Thoracic aorta (tissue), 2 donors: ENCODE measurements at regions not wholly inside any gene's neighbourhood (a gene's known extent, or its start where the extent isn't known, plus 50 kb on each side); places are given as distances from the start of the nearest gene placed in this dataset.

ENCODE experiments used
- ATAC-seq: fragments of 150-250 bp; one replicate; pipeline ENCODE4 v1.8.0; 2017; ENCODE audit warnings: low read depth; ENCODE audit not compliant: insufficient number of reproducible peaks, low FRiP score
- DNase-seq: peaks from one replicate; pipeline ENCODE4 v3.0.0-alpha.2; 2020; ENCODE audit warnings: low spot score
- H3K27ac ChIP-seq, 2 donors: fragments of 200-600 bp; sonication (generic); 1 replicate in 1 of 2; 2 replicates in 1 of 2; pipeline ENCODE4 v1.5.1; 2016; ENCODE audit warnings: mild to moderate bottlenecking in 2 of 2, moderate library complexity in 2 of 2
- H3K27me3 ChIP-seq: fragments of 200-600 bp; sonication (generic); replicated peaks from 2 replicates; pipeline ENCODE4 v1.6.0; 2016; ENCODE audit warnings: mild to moderate bottlenecking; ENCODE audit not compliant: insufficient read depth
- H3K36me3 ChIP-seq: fragments of 200-600 bp; sonication (generic); one replicate; pipeline ENCODE4 v1.5.1; 2016
- H3K4me1 ChIP-seq, 2 donors: fragments of 200-600 bp; sonication (generic); 1 replicate in 1 of 2; 2 replicates in 1 of 2; pipeline versions ENCODE4 v1.5.1 to v1.6.0; 2016; ENCODE audit warnings: low read depth in 2 of 2, mild to moderate bottlenecking in 1 of 2; ENCODE audit not compliant: control insufficient read depth in 1 of 2
- H3K4me3 ChIP-seq: fragments of 200-600 bp; sonication (generic); 2 replicates; pipeline ENCODE4 v1.5.1; 2016; ENCODE audit warnings: mild to moderate bottlenecking
- H3K9me3 ChIP-seq: fragments of 200-600 bp; sonication (generic); 2 replicates; pipeline ENCODE4 v1.5.1; 2016
- CTCF ChIP-seq: fragments of 200-600 bp; sonication (generic); IDR thresholded peaks from one replicate; pipeline ENCODE4 v1.5.1; 2019; ENCODE audit warnings: antibody characterized with exemption

GRCh38 chr9:81445331-81445921 lies 243.9 kb downstream of the TLE1 start:
- no peak for DNase-seq
- H3K36me3 ChIP-seq, result no peaks in the 10 kb centered on the region
- TF ChIP-seq CTCF, result no peak
- H3K27me3 ChIP-seq, result no peaks in the 10 kb centered on the region
- ATAC-seq, result no peak
- no peaks in the 10 kb centered on the region for H3K4me1 ChIP-seq
- H3K27ac ChIP-seq, result no peak overlapping the region
- H3K4me3 ChIP-seq, result no peak overlapping the region
- peaks cover 16% of the 10 kb centered on the region for H3K9me3 ChIP-seq

GRCh38 chr9:81431641-81432040 lies 257.7 kb downstream of the TLE1 start:
- no peak for TF ChIP-seq CTCF
- H3K4me3 ChIP-seq, result no peak overlapping the region
- no peak overlapping the region for H3K27ac ChIP-seq
- no peaks in the 10 kb centered on the region for H3K27me3 ChIP-seq
- no peak for ATAC-seq
- no peaks in the 10 kb centered on the region for H3K36me3 ChIP-seq
- peaks cover 14% of the 10 kb centered on the region for H3K9me3 ChIP-seq
- H3K4me1 ChIP-seq, result no peaks in the 10 kb centered on the region
- no peak for DNase-seq

- H3K4me1 ChIP-seq, result no peaks in the 10 kb centered on the region
- H3K4me3 ChIP-seq, result no peak overlapping the region
- no peak for ATAC-seq
- H3K27me3 ChIP-seq, result no peaks in the 10 kb centered on the region
- no peaks in the 10 kb centered on the region for H3K36me3 ChIP-seq
- H3K9me3 ChIP-seq, result peaks cover 14% of the 10 kb centered on the region
- TF ChIP-seq CTCF, result no peak
- no peak for DNase-seq
- no peak overlapping the region for H3K27ac ChIP-seq
Measured at GRCh38 chr9:81430727-81431126, 258.6 kb downstream of the TLE1 start.

GRCh38 chr9:81427870-81428269 lies 261.5 kb downstream of the TLE1 start:
- Histone ChIP-seq H3K27ac (no peak overlapping the region), H3K9me3 (peaks cover 14% of the 10 kb centered on the region), H3K4me3 (no peak overlapping the region), H3K4me1 (peaks cover 0 to 3% of the 10 kb centered on the region in 2 donors), H3K27me3 (no peaks in the 10 kb centered on the region), H3K36me3 (no peaks in the 10 kb centered on the region)
- DNase-seq, result no peak
- no peak for ATAC-seq
- no peak for TF ChIP-seq CTCF

GRCh38 chr9:81424431-81424830 lies 264.9 kb downstream of the TLE1 start:
- ATAC-seq (no peak), DNase-seq (no peak)
- peaks cover 14% of the 10 kb centered on the region for H3K9me3 ChIP-seq
- TF ChIP-seq CTCF, result no peak
- no peak overlapping the region for H3K27ac ChIP-seq
- no peaks in the 10 kb centered on the region for H3K27me3 ChIP-seq
- H3K4me1 ChIP-seq, result peaks cover 0 to 3% of the 10 kb centered on the region in 2 donors
- no peak overlapping the region for H3K4me3 ChIP-seq
- H3K36me3 ChIP-seq, result no peaks in the 10 kb centered on the region
